ENCODE measurements at regions not wholly inside any gene's neighbourhood (a gene's known extent, or its start where the extent isn't known, plus 50 kb on each side); places are given as distances from the start of the nearest gene placed in this dataset.

DNA sequence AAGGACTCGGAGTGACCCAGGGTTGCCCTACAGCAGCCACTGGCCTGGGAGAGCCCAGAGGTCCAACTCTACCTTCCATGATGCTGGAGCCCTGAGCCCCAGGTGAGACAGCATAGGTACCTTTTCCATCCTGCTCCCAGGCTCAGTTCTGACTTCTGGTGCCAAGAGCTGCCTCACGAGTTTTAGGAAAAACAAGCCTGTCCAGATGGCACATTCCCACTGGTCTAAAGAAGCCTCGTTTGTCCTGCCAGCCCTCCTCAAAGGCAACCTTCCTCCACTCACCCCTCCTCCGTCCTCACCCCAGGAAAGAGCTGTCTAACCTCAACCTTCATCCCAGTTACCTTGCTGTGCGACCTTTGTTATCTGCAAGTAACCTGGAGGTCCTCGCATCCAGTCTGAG lies 53.5 kb upstream of the PRELP start:
- TF ChIP-seq CTCF (conservative IDR thresholded peaks at IDR 0.05; ENCODE audit: low read depth, low read length) (no peak), EZH2 (IDR thresholded peaks at IDR 0.05; ENCODE audit: low read length, unreplicated experiment) (no peak), EZH2phosphoT487 (IDR thresholded peaks at IDR 0.05; ENCODE audit: borderline replicate concordance, low read length) (no peak)
